Natural killer cell treated with Interleukin-12 subunit alpha and Interleukin-12 subunit beta and Interleukin-15 and Interleukin-18, amount 100 ng/mL, for 72 hours (primary cell): ENCODE measurements at regions not wholly inside any gene's neighbourhood (a gene's known extent, or its start where the extent isn't known, plus 50 kb on each side); places are given as distances from the start of the nearest gene placed in this dataset.
"Not testable (repeated sequence)": the region's sequence is repeated elsewhere in the genome, so short reads cannot be mapped to it uniquely, and the experiment has no call there.

Source experiments
- ATAC-seq, 2 donors: fragments of 150-1000 bp; cut with Tn5 transposase in 1 of 2; sonication (Bioruptor Pico), chemical (Tn5 transposase) in 1 of 2; 2 replicates each; pipeline ENCODE4 v1.10.0; 2021
- DNase-seq: peaks from one replicate; pipeline ENCODE4 v3.0.0; 2022; ENCODE audit warnings: low spot score
- H3K27ac Mint-ChIP-seq, 2 donors: 1 replicate in 1 of 2; 2 replicates in 1 of 2; pipeline ENCODE4 v1.8.0; 2022; ENCODE audit warnings: mixed read lengths in 2 of 2, mild to moderate bottlenecking in 1 of 2, moderate library complexity in 1 of 2
- H3K27me3 Mint-ChIP-seq, 2 donors: 1 replicate in 1 of 2; 2 replicates in 1 of 2; pipeline ENCODE4 v1.8.0; 2022; ENCODE audit warnings: mixed read lengths in 2 of 2
- H3K36me3 Mint-ChIP-seq: one replicate; pipeline ENCODE4 v1.8.0; 2022; ENCODE audit warnings: mixed read lengths
- H3K4me1 Mint-ChIP-seq, 2 donors: 1 replicate in 1 of 2; 2 replicates in 1 of 2; pipeline ENCODE4 v1.8.0; 2022; ENCODE audit warnings: low read depth in 2 of 2, mixed read lengths in 2 of 2, mild to moderate bottlenecking in 1 of 2
- H3K4me3 Mint-ChIP-seq: one replicate; pipeline ENCODE4 v1.8.0; 2022; ENCODE audit warnings: mixed read lengths
- H3K9me3 Mint-ChIP-seq: 2 replicates; pipeline ENCODE4 v1.8.0; 2022; ENCODE audit warnings: mixed read lengths

DNA sequence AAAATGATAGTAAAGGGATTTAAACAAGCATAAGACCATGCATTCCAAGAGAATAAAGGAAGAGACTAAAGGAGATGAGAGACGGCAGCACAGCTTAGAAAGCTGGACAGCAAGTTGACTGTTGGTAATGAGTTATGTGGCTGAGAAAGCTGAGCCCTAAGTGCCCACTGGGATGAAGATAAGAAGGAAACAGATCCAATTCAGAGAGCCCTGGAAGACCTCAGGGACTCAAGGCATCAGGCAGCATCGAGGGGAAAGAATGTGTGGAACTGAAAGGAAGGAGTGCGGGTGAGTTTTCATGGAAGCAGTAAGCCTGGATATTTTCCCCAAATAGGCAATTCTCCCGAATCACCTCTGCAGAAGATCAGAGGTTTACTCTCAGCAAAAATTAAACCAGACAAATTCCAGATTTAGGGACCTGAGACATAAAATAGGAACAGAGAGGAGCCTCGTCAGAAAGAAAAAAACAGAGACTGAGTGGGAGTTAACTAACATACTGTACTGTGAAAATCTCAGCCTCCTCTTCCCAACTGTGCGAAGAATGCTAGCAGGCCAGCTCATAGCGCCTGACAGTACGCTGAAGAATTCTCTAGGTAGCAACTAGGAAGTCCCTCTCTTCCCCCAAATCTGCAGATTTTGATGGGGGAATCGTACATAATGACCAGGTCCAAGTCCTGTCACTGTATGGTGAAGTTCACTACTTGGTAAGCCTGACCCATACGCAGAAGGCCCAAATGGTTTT is 187.7 kb upstream of the TAPT1 start:
- no peaks in the 10 kb centered on the region for H3K4me1 Mint-ChIP-seq
- DNase-seq = no peak
- no peak overlapping the region for H3K4me3 Mint-ChIP-seq
- no peaks in the 10 kb centered on the region for H3K36me3 Mint-ChIP-seq
- H3K9me3 Mint-ChIP-seq = peaks cover 2% of the 10 kb centered on the region
- no peak for ATAC-seq
- no peak overlapping the region for H3K27ac Mint-ChIP-seq
- peaks cover 3 to 15% of the 10 kb centered on the region in 2 donors for H3K27me3 Mint-ChIP-seq

DNA sequence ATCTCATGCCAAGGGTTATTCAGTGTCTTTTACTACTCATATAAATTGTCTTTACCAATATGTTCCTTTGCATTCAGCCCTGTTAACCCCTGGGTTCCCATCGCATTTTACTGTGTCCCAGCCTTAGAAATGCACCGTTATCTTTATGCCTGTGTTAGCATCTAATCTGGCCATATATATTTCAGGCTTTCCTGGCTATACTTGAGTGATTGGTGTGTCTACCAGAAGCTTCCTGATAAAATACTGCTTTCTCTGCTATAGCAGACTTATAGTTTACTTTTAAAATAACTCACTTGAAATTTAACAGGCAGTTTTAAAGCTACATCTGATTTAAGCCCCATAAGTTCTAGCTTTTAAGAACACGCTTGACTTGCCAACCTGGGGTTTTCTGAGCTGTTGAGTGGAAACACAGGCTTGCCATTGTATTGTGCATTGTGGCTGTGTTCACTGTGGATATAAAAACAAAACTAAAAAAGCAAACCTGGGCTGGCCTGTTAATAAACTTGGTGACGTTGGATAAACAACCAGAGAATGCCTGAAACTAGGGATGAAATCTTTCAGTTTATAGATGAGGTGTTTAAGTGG is 185.3 kb upstream of the TAPT1 start:
- no peak overlapping the region for H3K4me3 Mint-ChIP-seq
- ATAC-seq (no peak), DNase-seq (no peak)
- no peak overlapping the region for H3K27ac Mint-ChIP-seq
- no peaks in the 10 kb centered on the region for H3K36me3 Mint-ChIP-seq
- H3K9me3 Mint-ChIP-seq = peaks cover 3% of the 10 kb centered on the region
- H3K4me1 Mint-ChIP-seq = no peaks in the 10 kb centered on the region
- H3K27me3 Mint-ChIP-seq = peaks cover 3 to 20% of the 10 kb centered on the region in 2 donors

DNA sequence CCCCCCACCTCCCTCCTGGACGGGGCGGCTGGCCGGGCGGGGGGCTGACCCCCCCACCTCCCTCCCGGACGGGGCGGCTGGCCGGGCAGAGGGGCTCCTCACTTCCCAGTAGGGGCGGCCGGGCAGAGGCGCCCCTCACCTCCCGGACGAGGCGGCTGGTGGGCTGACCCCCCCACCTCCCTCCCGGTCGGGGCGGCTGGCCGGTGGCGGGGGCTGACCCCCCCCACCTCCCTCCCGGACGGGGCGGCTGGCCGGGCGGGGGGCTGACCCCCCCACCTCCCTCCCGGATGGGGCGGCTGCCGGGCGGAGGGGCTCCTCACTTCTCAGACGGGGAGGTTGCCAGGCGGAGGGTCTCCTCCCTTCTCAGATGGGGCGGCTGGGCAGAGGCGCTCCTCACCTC is 166.9 kb upstream of the TAPT1 start:
- not testable (repeated sequence) for H3K4me1 Mint-ChIP-seq, H3K27ac Mint-ChIP-seq, DNase-seq, H3K27me3 Mint-ChIP-seq, ATAC-seq, H3K36me3 Mint-ChIP-seq, H3K4me3 Mint-ChIP-seq, H3K9me3 Mint-ChIP-seq

DNA sequence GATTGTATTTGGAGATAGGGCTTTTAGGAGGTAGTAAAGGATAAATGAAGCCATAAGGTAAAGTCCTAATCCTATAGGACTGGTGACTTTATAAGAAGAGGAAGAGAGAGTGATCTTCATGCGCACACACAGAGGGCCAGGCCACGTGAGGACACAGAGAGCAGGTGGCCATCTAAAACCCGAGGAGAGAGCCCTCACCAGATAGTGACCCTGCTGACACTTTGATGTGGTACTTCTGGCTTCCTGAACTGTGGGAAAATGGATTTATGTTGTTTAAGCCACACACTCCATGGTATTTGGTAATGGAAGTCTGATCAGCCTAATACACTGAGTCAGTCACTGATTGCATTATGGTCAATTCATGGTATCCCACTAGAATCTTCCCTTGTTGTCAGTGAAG is 164.9 kb upstream of the TAPT1 start:
- no peaks in the 10 kb centered on the region for H3K36me3 Mint-ChIP-seq
- ATAC-seq (no peak), DNase-seq (no peak)
- H3K27me3 Mint-ChIP-seq = peaks cover 0 to 5% of the 10 kb centered on the region in 2 donors
- H3K27ac Mint-ChIP-seq = no peak overlapping the region
- H3K4me3 Mint-ChIP-seq = no peak overlapping the region
- H3K4me1 Mint-ChIP-seq = no peaks in the 10 kb centered on the region
- no peaks in the 10 kb centered on the region for H3K9me3 Mint-ChIP-seq

DNA sequence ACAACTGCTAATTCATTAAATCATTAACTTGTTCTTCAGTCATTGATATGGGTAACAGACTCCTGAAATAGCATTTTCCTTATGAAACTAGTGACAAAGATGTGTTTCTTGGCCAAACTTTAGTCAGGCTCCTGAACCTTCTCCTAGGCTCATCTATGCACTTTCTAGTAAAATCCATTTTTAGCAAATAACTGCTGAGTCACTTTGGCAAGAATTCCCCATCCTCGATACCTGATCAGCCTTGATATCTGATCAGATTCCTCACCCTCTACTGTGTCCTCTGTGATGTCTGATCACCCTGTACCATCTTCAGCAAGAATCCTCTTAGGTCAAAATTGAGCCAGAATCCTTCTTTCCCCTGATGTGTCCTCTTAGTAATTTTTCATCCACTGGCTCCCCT is 161.2 kb upstream of the TAPT1 start:
- DNase-seq (no peak), ATAC-seq (no peak)
- Mint-ChIP-seq H3K36me3 (no peaks in the 10 kb centered on the region), H3K9me3 (no peaks in the 10 kb centered on the region), H3K4me1 (no peaks in the 10 kb centered on the region), H3K27ac (no peak overlapping the region), H3K27me3 (peaks cover 0 to 12% of the 10 kb centered on the region in 2 donors), H3K4me3 (no peak overlapping the region)

DNA sequence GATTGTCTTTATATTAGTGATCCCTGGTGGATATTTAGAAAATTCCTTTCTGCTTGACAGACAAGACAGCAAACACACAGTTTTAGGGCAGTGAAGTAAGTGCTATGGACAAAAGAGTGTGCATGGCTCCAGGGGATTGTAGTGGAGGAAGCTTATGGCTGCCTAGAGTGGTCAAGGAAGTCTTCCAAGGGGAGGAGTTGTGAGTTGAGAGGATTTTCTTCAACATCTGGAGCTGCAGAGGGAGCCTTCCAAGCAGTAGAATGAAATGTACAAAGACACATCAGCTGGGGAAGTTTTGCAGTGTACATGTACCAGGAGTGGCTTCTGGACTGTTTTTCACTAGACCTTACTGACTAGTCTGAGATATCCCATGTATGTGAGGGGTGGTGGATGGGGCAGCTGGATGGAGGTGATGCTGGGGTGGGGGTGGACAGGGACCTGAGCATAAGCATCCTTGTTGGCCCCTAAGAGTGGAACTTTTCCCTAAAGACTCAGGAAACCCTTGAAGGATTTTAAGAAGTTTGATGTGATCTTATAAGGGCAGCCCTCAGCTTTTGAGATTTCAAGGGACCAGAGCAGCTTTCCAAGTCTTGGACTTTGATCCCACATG is 160.5 kb upstream of the TAPT1 start:
- H3K4me3 Mint-ChIP-seq = no peak overlapping the region
- H3K4me1 Mint-ChIP-seq = no peaks in the 10 kb centered on the region
- H3K27me3 Mint-ChIP-seq = peaks cover 0 to 12% of the 10 kb centered on the region in 2 donors
- ATAC-seq = no peak
- no peak overlapping the region for H3K27ac Mint-ChIP-seq
- no peaks in the 10 kb centered on the region for H3K9me3 Mint-ChIP-seq
- no peak for DNase-seq
- H3K36me3 Mint-ChIP-seq = no peaks in the 10 kb centered on the region

DNA sequence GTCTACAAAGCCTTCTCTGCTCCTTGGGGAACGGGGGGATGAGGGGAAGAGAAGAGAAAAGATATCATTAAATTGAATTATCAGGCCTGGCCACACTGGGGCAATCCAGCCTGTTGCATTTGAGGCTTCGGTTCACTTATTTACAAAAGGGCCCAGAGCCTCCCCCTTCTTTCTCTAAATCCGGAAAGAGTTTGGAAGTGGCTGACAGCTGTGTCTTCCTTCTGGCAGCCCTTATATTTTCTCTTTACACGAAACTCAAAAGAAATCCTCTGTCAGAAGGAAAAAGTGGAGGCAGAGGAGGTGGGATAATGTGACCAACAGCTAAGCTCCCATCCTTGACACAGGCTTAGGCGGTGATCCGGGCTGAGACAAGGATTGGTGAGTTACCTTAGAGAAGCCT is 158.3 kb upstream of the TAPT1 start:
- H3K27me3 Mint-ChIP-seq = peaks cover 0 to 18% of the 10 kb centered on the region in 2 donors
- no peaks in the 10 kb centered on the region for H3K4me1 Mint-ChIP-seq
- DNase-seq (no peak), ATAC-seq (no peak)
- no peak overlapping the region for H3K4me3 Mint-ChIP-seq
- no peak overlapping the region for H3K27ac Mint-ChIP-seq
- no peaks in the 10 kb centered on the region for H3K9me3 Mint-ChIP-seq
- H3K36me3 Mint-ChIP-seq = no peaks in the 10 kb centered on the region

DNA sequence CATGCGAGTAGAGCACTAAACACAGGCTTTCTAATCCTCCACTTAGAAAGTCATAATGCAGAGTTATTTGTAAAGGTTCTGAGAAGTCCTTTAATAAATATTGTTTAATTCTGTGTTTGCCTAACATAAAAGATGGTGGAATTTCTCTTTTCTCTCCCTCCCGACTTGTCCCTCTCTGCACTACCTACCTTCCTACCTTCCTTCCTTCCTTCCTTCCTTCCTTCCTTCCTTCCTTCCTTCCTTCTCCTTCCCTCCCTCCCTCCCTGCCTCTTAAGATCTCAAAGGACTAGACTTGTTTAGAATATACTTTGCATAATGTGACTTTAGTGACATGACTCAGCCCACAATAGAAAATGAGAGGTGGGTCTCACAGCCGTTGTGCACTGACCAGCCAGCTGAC is 156.3 kb upstream of the TAPT1 start:
- no peaks in the 10 kb centered on the region for H3K9me3 Mint-ChIP-seq
- DNase-seq (no peak), ATAC-seq (no peak)
- H3K4me3 Mint-ChIP-seq = no peak overlapping the region
- no peak overlapping the region for H3K27ac Mint-ChIP-seq
- H3K4me1 Mint-ChIP-seq = no peaks in the 10 kb centered on the region
- no peaks in the 10 kb centered on the region for H3K36me3 Mint-ChIP-seq
- peaks cover 0 to 14% of the 10 kb centered on the region in 2 donors for H3K27me3 Mint-ChIP-seq

DNA sequence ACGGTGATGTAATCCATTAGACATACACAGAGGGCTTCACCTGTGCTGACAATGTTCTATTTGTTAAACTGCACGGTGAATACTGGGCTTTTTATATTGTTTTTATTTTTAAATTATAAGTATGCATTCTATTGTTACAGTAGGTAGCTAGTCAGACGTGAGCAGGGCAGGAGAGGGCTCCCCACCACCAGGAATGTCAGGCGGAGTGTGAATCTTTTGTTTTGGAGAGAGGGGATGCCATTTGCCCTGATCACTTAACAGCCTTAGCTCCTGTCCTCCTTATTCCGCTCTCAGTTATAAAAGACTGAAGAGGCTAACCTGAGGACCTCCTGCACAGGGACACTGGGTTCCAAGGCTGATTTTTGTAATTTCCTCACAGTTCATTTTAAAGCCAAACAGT is 151.6 kb upstream of the TAPT1 start:
- Mint-ChIP-seq H3K27me3 (peaks cover 3 to 15% of the 10 kb centered on the region in 2 donors), H3K36me3 (no peaks in the 10 kb centered on the region), H3K4me3 (no peak overlapping the region), H3K27ac (no peak overlapping the region), H3K4me1 (no peaks in the 10 kb centered on the region), H3K9me3 (peaks cover 3% of the 10 kb centered on the region)
- ATAC-seq (no peak), DNase-seq (no peak)

DNA sequence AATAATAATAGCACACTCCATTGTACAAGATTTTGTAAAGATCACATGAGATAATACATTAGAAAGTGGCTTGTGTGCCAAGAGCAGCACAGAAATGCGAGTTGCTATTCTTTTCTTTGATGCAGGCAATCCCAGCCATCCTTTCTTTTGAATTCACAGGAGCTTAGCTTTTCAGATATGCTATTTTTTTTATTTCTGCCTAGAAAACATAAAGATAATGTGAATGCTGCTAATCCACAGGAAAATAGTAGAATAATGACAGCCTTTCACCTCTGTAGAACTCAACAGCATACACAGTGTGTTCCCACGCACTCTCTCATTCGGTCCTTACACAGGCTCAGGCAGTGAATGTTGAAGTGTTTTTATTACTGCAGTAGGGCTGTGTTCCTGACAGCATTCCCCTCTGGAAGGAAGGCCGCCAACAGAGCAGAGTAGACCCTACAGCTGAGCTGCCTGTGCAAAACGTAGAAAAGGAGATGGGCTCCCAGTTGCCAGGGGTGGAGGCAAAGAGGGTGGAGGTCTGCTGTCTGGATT is 138.8 kb upstream of the TAPT1 start:
- no peak overlapping the region for H3K27ac Mint-ChIP-seq
- no peak overlapping the region for H3K4me3 Mint-ChIP-seq
- DNase-seq (no peak), ATAC-seq (no peak)
- peaks cover 2 to 3% of the 10 kb centered on the region in 2 donors for H3K27me3 Mint-ChIP-seq
- peaks cover under 1% of the 10 kb centered on the region for H3K9me3 Mint-ChIP-seq
- H3K36me3 Mint-ChIP-seq = no peaks in the 10 kb centered on the region
- no peaks in the 10 kb centered on the region for H3K4me1 Mint-ChIP-seq

DNA sequence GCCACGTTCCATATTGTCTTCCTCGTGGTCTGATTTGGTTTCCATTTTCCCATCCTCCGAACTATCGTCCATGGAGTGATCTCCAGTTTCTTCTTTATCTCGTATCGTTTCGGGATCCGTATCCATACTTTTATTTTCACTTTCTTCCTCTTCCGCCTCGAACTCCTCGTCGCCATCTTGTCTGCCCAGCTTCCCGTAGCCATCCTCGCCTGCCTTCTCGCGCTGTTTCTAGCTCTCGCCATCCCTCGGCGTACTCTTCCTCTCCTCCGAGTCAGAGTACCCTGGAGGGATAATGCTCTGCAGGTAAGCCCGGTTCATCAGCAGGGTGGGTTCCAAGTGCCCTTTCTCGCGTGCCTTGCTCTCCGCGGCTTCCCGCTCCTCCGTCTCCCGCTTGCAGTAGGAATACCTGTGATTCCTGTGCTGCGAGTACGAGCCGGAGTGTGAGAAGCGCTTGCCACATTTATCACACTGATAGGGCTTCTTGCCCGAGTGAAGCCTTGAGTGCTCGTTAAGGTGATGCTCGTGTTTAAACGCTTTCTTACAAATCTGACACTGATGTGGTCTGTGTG is 134.5 kb upstream of the TAPT1 start:
- Mint-ChIP-seq H3K36me3 (no peaks in the 10 kb centered on the region), H3K4me1 (no peaks in the 10 kb centered on the region), H3K27ac (no peak overlapping the region), H3K27me3 (peaks cover 0 to 3% of the 10 kb centered on the region in 2 donors), H3K9me3 (no peaks in the 10 kb centered on the region), H3K4me3 (no peak overlapping the region)
- ATAC-seq (no peak), DNase-seq (no peak)

DNA sequence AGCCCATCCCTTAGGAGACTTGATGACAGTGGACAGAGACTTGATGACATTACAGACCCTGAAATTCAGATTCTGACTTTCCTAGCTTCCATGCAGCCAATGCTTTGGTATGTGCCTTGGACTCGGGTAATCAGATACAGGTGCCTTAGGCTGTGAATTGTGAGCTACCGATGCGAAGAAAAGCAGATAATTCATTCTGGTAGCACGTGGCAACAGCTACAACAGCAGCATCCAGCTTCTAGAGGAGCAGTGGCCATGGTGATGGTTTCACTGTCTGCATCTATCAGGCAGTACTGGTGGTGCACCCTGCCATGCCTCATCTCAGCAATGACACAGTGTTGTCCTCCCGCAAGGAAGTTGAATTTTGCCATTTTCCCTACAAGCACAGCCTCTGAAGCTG is 126.9 kb upstream of the TAPT1 start:
- H3K4me3 Mint-ChIP-seq = no peak overlapping the region
- no peaks in the 10 kb centered on the region for H3K36me3 Mint-ChIP-seq
- no peaks in the 10 kb centered on the region for H3K4me1 Mint-ChIP-seq
- peaks cover 8% of the 10 kb centered on the region for H3K9me3 Mint-ChIP-seq
- DNase-seq = no peak
- H3K27ac Mint-ChIP-seq = no peak overlapping the region
- peaks cover 10 to 49% of the 10 kb centered on the region in 2 donors for H3K27me3 Mint-ChIP-seq
- no peak for ATAC-seq

DNA sequence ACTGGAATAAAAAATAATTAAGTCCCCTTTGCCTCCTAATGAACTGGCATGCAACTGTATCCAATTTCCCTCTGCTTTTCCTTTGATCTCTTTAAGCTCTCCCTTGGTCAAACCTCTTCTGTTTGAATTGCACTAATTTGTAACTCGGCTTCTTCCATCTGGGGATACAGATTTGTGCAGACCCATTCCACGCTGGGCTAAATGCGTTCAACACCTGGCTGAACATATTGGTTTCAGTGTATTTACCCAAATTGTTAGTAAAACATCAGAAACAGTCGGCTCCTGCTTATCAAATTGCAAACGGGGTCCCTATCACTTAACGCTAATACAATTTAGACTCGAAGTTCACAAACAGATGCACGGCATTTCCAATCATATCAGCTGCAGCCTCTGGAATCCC is 124.9 kb upstream of the TAPT1 start:
- Mint-ChIP-seq H3K27me3 (peaks cover 14 to 60% of the 10 kb centered on the region in 2 donors), H3K9me3 (peaks cover 8% of the 10 kb centered on the region), H3K27ac (no peak overlapping the region), H3K4me1 (no peaks in the 10 kb centered on the region), H3K36me3 (no peaks in the 10 kb centered on the region), H3K4me3 (no peak overlapping the region)
- no peak for DNase-seq
- no peak for ATAC-seq

DNA sequence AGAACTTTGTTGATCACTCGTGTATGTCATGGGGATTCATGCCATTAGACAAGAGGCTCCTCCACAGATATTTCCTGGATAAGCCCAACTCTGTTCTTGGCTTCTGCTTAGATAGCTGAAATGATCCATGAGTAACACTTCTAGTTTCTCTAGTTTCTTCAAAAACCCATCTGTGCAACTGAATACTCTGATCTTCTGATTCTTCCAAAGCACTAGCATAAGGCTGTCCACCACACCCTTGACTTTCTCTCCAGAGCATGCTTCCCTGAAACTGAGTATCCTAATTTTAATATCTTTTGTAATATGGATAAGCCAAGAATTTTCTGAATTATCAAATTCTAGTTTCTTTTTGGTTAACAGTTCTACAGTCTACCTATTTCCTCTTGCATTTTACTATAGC is 118.6 kb upstream of the TAPT1 start:
- ATAC-seq = no peak
- H3K27ac Mint-ChIP-seq = no peak overlapping the region

More for the DNA sequence above, 118.6 kb upstream of the TAPT1 start:
- Mint-ChIP-seq H3K4me3 (no peak overlapping the region), H3K9me3 (peaks cover 4% of the 10 kb centered on the region), H3K27me3 (peaks cover 16 to 54% of the 10 kb centered on the region in 2 donors), H3K4me1 (no peaks in the 10 kb centered on the region), H3K36me3 (no peaks in the 10 kb centered on the region)
- no peak for DNase-seq
